Endodermal cell (in vitro differentiated cells): ENCODE measurements at regions not wholly inside any gene's neighbourhood (a gene's known extent, or its start where the extent isn't known, plus 50 kb on each side); places are given as distances from the start of the nearest gene placed in this dataset.

Experiments
- DNase-seq: peaks from one replicate; pipeline ENCODE4 v3.0.0-alpha.2; 2017
- H3K27ac ChIP-seq: 2 replicates; pipeline ENCODE4 v1.5.1; 2013; ENCODE audit warnings: mild to moderate bottlenecking, low read depth, low read length, moderate library complexity
- H3K27me3 ChIP-seq: 2 replicates; pipeline ENCODE4 v1.6.1; 2013; ENCODE audit warnings: mild to moderate bottlenecking, low read length, moderate library complexity; ENCODE audit not compliant: insufficient read depth, control insufficient read depth, poor library complexity, severe bottlenecking
- H3K36me3 ChIP-seq: 2 replicates; pipeline ENCODE4 v1.7.0; 2013; ENCODE audit warnings: mild to moderate bottlenecking, low read length, moderate library complexity; ENCODE audit not compliant: control insufficient read depth, insufficient read depth
- H3K4me1 ChIP-seq: one replicate; pipeline ENCODE4 v1.7.0; 2013; ENCODE audit warnings: low read length; ENCODE audit not compliant: control insufficient read depth, insufficient read depth
- H3K4me3 ChIP-seq: 2 replicates; pipeline ENCODE4 v1.5.1; 2013; ENCODE audit warnings: mild to moderate bottlenecking, low read length, moderate library complexity
- H3K9ac ChIP-seq: 2 replicates; pipeline ENCODE4 v1.6.1; 2013; ENCODE audit warnings: mild to moderate bottlenecking, low read length, moderate library complexity; ENCODE audit not compliant: poor library complexity, severe bottlenecking; ENCODE audit errors: extremely low read depth
- H3K9me3 ChIP-seq: 2 replicates; pipeline ENCODE4 v1.6.1; 2013; ENCODE audit warnings: mild to moderate bottlenecking, low read length, moderate library complexity; ENCODE audit not compliant: control insufficient read depth
- H3K27ac Mint-ChIP-seq: 2 replicates; pipeline ENCODE4 v1.8.0; 2020; ENCODE audit warnings: mixed read lengths
- H3K27me3 Mint-ChIP-seq: 2 replicates; pipeline ENCODE4 v1.8.0; 2021; ENCODE audit warnings: mild to moderate bottlenecking, mixed read lengths; ENCODE audit not compliant: insufficient read depth
- H3K36me3 Mint-ChIP-seq: 2 replicates; pipeline ENCODE4 v1.8.0; 2020; ENCODE audit warnings: low read depth, mixed read lengths
- H3K4me1 Mint-ChIP-seq: 2 replicates; pipeline ENCODE4 v1.8.0; 2020; ENCODE audit warnings: mixed read lengths
- H3K4me3 Mint-ChIP-seq: 2 replicates; pipeline ENCODE4 v1.8.0; 2020; ENCODE audit warnings: mild to moderate bottlenecking, moderate library complexity, mixed read lengths
- H3K9me3 Mint-ChIP-seq: 2 replicates; pipeline ENCODE4 v1.8.0; 2020; ENCODE audit warnings: mild to moderate bottlenecking, mixed read lengths
- CTCF ChIP-seq: fragments of 200-600 bp; sonication (generic); conservative IDR thresholded peaks from 2 replicates; pipeline ENCODE4 v1.5.0; 2021; ENCODE audit warnings: antibody characterized with exemption, mild to moderate bottlenecking
- WGBS, 2 experiments: methylation state at CpG; one replicate each; pipeline versions ENCODE4 v1.1.5 to v1.1.7; 2013; ENCODE audit warnings: missing lambda C conversion rate in 2 of 2, mixed read lengths in 1 of 2; ENCODE audit not compliant: insufficient coverage in 1 of 2, insufficient read length in 1 of 2; 5-methylcytosine and 5-hydroxymethylcytosine counted together

GRCh38 chr2:37582481-37583220 lies 88.8 kb downstream of the CDC42EP3 start:
- TF ChIP-seq CTCF = no peak
- Mint-ChIP-seq H3K9me3 (peaks cover 15% of the 10 kb centered on the region), H3K27me3 (no peaks in the 10 kb centered on the region), H3K36me3 (peaks cover 4% of the 10 kb centered on the region), H3K4me1 (peaks cover 28% of the 10 kb centered on the region), H3K27ac (no peak overlapping the region), H3K4me3 (no peak overlapping the region)
- no peak for DNase-seq
- no peak overlapping the region for H3K9ac ChIP-seq
- H3K27ac ChIP-seq = no peak overlapping the region
- no peaks in the 10 kb centered on the region for H3K27me3 ChIP-seq
- H3K36me3 ChIP-seq = no peaks in the 10 kb centered on the region
- H3K4me1 ChIP-seq = peaks cover 15% of the 10 kb centered on the region
- peaks cover 20% of the 10 kb centered on the region for H3K9me3 ChIP-seq
- WGBS, 2 experiments = 91 to 95% methylated on average over 13 to 16 of the region's 16 CpGs
- H3K4me3 ChIP-seq = no peak overlapping the region

GRCh38 chr2:37583402-37583801 lies 88.0 kb downstream of the CDC42EP3 start:
- Mint-ChIP-seq H3K36me3 (peaks cover 4% of the 10 kb centered on the region), H3K27me3 (no peaks in the 10 kb centered on the region), H3K9me3 (peaks cover 15% of the 10 kb centered on the region), H3K4me3 (no peak overlapping the region), H3K4me1 (peaks cover 28% of the 10 kb centered on the region), H3K27ac (no peak overlapping the region)
- 98 to 100% methylated on average over 1 to 3 of the region's 3 CpGs for WGBS, 2 experiments
- Histone ChIP-seq H3K4me1 (peaks cover 15% of the 10 kb centered on the region), H3K27ac (no peak overlapping the region), H3K9me3 (peaks cover 19% of the 10 kb centered on the region), H3K27me3 (no peaks in the 10 kb centered on the region), H3K36me3 (no peaks in the 10 kb centered on the region), H3K9ac (no peak overlapping the region), H3K4me3 (no peak overlapping the region)
- DNase-seq = no peak
- no peak for TF ChIP-seq CTCF

GRCh38 chr2:37583867-37584266 lies 87.6 kb downstream of the CDC42EP3 start:
- peaks cover 15% of the 10 kb centered on the region for H3K4me1 ChIP-seq
- Mint-ChIP-seq H3K36me3 (peaks cover 4% of the 10 kb centered on the region), H3K4me1 (peaks cover 28% of the 10 kb centered on the region), H3K27ac (no peak overlapping the region), H3K9me3 (peaks cover 15% of the 10 kb centered on the region), H3K27me3 (no peaks in the 10 kb centered on the region), H3K4me3 (no peak overlapping the region)
- no peak for TF ChIP-seq CTCF
- no peak for DNase-seq
- no peak overlapping the region for H3K4me3 ChIP-seq
- H3K27me3 ChIP-seq = no peaks in the 10 kb centered on the region
- H3K27ac ChIP-seq = no peak overlapping the region
- WGBS, 2 experiments = 98% methylated on average over 2 of the region's 2 CpGs; no CpG with 5 or more reads in 1 of the 2 experiments
- no peak overlapping the region for H3K9ac ChIP-seq
- no peaks in the 10 kb centered on the region for H3K36me3 ChIP-seq
- H3K9me3 ChIP-seq = peaks cover 14% of the 10 kb centered on the region
